ENCODE measurements at regions not wholly inside any gene's neighbourhood (a gene's known extent, or its start where the extent isn't known, plus 50 kb on each side); places are given as distances from the start of the nearest gene placed in this dataset.
A peak's percentile ranks its signal among the peaks of the same experiment; 100 is the strongest.

DNA sequence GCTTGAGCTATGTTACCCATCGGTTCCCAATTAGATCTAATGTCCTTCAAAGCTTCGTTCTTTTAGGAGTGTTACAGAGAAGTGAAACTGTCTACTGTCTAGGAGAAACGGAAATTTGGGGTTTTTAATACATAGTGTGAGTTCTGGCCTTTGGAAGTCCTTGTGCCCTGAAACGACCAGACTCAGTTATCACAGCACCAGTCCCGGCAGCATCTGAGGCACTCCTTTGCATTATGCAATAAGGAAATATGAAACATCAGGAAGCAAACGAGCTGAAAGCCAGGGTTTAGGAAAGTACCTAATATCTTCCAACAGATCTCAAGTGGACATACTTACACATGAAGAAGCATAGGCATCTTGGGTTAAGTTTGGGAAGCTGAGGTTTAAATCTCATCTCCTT, 61.8 kb upstream of the ADGRF1 start:
- Histone ChIP-seq H3K27ac (peak overlapping the region in 3 of 4 donors; percentile 33 to 39 (median 37)), H3K4me3 (no peak overlapping the region), H3K36me3 (no peaks in the 10 kb centered on the region), H3K27me3 (no peaks in the 10 kb centered on the region), H3K9me3 (no peaks in the 10 kb centered on the region), H3K4me1 (peaks cover 0 to 39% (median 14%) of the 10 kb centered on the region in 3 donors)
- intact Hi-C loops (cut with DNase I): no loop called here
- TF ChIP-seq, protein P1, sequence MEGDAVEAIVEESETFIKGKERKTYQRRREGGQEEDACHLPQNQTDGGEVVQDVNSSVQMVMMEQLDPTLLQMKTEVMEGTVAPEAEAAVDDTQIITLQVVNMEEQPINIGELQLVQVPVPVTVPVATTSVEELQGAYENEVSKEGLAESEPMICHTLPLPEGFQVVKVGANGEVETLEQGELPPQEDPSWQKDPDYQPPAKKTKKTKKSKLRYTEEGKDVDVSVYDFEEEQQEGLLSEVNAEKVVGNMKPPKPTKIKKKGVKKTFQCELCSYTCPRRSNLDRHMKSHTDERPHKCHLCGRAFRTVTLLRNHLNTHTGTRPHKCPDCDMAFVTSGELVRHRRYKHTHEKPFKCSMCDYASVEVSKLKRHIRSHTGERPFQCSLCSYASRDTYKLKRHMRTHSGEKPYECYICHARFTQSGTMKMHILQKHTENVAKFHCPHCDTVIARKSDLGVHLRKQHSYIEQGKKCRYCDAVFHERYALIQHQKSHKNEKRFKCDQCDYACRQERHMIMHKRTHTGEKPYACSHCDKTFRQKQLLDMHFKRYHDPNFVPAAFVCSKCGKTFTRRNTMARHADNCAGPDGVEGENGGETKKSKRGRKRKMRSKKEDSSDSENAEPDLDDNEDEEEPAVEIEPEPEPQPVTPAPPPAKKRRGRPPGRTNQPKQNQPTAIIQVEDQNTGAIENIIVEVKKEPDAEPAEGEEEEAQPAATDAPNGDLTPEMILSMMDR (IDR thresholded peaks at IDR 0.05): no peak
- TF ChIP-seq POLR2A (IDR thresholded peaks at IDR 0.05): no peak
- 20 to 26% methylated on average over 6 of the region's 6 CpGs for WGBS, 2 donors
- no peak for DNase-seq

DNA sequence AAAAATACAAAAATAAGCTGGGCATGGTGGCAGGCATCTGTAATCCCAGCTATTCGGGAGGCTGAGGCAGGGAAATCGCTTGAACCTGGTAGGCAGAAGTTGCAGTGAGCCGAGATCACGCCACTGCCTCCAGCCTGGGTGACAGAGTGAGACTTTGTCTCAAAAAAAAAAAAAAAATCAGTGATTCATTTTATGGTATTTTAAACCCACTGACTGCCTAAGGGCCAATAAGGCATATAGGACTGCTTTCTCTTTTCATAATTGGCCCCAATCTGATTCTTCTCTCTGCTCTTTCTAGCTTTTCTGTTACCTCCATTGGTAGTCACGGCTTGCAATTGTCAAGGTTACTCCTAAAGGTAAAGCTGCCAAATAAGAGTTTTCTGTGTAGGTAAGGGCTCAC, 60.2 kb upstream of the ADGRF1 start:
- WGBS, 2 donors: 62 to 77% methylated on average over 5 of the region's 5 CpGs
- TF ChIP-seq, protein P1 (IDR thresholded peaks at IDR 0.05): no peak
- no peak for TF ChIP-seq POLR2A (IDR thresholded peaks at IDR 0.05)
- no peak overlapping the region for H3K4me3 ChIP-seq

DNA sequence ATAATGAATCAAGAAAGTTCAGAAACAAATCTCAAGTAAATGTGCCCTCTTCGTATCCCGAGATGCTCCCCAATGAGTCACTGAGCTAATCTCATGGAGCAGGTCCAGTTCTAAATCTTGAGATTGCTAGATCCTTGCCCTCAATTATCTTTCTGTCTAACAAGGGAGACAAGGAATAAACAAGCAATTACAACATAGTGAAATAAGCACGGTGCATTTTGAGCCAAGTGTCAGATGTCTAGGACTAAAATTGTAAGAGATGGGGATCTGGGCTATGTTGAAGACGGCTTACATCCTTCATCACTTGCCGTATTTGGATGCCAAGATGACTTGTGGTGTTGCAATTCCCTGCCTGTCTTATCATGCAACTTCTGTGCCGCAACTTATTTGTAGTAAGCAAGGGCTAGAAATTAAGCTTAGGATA, 56.5 kb upstream of the ADGRF1 start:
- Histone ChIP-seq H3K36me3 (no peaks in the 10 kb centered on the region), H3K27me3 (no peaks in the 10 kb centered on the region), H3K4me3 (no peak overlapping the region), H3K4me1 (peaks cover 0 to 52% (median 21%) of the 10 kb centered on the region in 3 donors), H3K27ac (peak overlapping the region; percentile 53 to 75 (median 67)), H3K9me3 (no peaks in the 10 kb centered on the region)
- intact Hi-C loops (cut with DNase I): loop anchor here (5.0 kb wide), 1 partner anchor 209 kb away; the partner anchor contains the start of gene TNFRSF21
- DNase-seq: no peak
- TF ChIP-seq, protein P1 (IDR thresholded peaks at IDR 0.05): no peak
- no peak for TF ChIP-seq POLR2A (IDR thresholded peaks at IDR 0.05)
- 21 to 25% methylated on average over 6 of the region's 6 CpGs for WGBS, 2 donors

More for the DNA sequence above, 60.2 kb upstream of the ADGRF1 start:
- Histone ChIP-seq H3K9me3 (no peaks in the 10 kb centered on the region), H3K36me3 (no peaks in the 10 kb centered on the region), H3K4me1 (peaks cover 0 to 54% (median 21%) of the 10 kb centered on the region in 3 donors), H3K27me3 (no peaks in the 10 kb centered on the region), H3K27ac (no peak overlapping the region)
- DNase-seq: no peak
- intact Hi-C loops (cut with DNase I): no loop called here

DNA sequence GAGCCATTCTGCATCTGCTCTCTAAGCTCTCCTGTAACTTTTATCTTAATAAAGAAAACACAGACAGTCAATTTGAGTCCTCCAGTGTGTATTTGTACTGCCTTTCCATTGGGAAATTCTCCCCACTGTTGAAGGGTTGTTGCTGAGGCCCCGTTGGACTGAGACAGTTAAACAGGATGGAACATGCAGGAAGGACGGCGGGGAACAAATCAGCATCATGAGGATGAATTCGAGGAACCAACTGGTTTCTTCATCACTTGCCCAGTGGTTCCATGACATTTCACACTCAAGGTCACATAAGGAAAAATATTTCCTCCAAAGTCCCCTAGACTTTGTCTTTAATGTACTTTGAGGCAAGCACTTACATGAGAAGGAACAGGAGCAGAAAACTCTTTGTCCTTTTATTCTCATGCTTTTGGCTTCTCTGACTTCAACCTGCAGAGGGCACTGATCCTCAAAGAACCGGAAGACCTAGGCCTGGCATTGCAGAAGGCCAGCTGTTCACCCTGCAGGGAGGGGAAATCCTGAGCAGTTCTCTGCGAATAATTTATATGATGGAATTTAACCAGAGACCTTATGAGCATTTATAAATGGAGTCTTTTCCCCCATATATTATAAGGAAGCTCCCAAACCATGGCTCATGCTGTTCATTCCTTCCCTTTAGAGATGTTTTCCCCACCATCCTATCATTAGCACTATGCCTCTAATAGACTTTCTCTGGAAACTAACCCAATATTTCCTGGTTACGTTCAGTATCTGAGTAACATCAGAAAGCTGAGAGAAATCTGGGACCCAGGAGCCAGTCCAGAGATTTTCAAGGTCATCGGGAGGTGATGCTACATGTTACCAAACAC, 55.2 kb upstream of the ADGRF1 start:
- Histone ChIP-seq H3K4me3 (no peak overlapping the region), H3K27me3 (no peaks in the 10 kb centered on the region), H3K9me3 (no peaks in the 10 kb centered on the region), H3K4me1 (peaks cover 0 to 51% (median 21%) of the 10 kb centered on the region in 3 donors), H3K27ac (peak overlapping the region in 3 of 4 donors; percentile 12 to 75 (median 75)), H3K36me3 (no peaks in the 10 kb centered on the region)
- TF ChIP-seq, protein P1 (IDR thresholded peaks at IDR 0.05): peak in 5 of 6 experiments; percentile 57 to 85 (median 70)
- TF ChIP-seq POLR2A (IDR thresholded peaks at IDR 0.05): no peak
- intact Hi-C loops (cut with DNase I): loop anchor here (5.0 kb wide), 1 partner anchor 210 kb away; the partner anchor contains the start of gene TNFRSF21
- 26% methylated on average over 7 to 8 of the region's 8 CpGs for WGBS, 2 donors
- DNase-seq: no peak
